Mesothelial cell of epicardium (in vitro differentiated cells): ENCODE measurements at regions not wholly inside any gene's neighbourhood (a gene's known extent, or its start where the extent isn't known, plus 50 kb on each side); places are given as distances from the start of the nearest gene placed in this dataset.
A peak's percentile ranks its signal among the peaks of the same experiment; 100 is the strongest.

Experiments
- DNase-seq, 2 experiments: peaks; one replicate each; pipeline ENCODE4 v3.0.0; 2021; ENCODE audit warnings: low spot score in 2 of 2; ENCODE audit not compliant: unreplicated experiment in 2 of 2
- H3K27ac Mint-ChIP-seq: 2 replicates; pipeline ENCODE4 v1.8.0; 2021; ENCODE audit warnings: mixed read lengths
- H3K27me3 Mint-ChIP-seq: 2 replicates; pipeline ENCODE4 v1.8.0; 2021; ENCODE audit warnings: low read depth, mixed read lengths
- H3K36me3 Mint-ChIP-seq: 2 replicates; pipeline ENCODE4 v1.8.0; 2021; ENCODE audit warnings: mixed read lengths
- H3K4me1 Mint-ChIP-seq: 2 replicates; pipeline ENCODE4 v1.8.0; 2021; ENCODE audit warnings: mixed read lengths
- H3K4me3 Mint-ChIP-seq: 2 replicates; pipeline ENCODE4 v1.8.0; 2021; ENCODE audit warnings: mild to moderate bottlenecking, moderate library complexity, mixed read lengths
- H3K9me3 Mint-ChIP-seq: 2 replicates; pipeline ENCODE4 v1.8.0; 2021; ENCODE audit warnings: mixed read lengths
- CTCF ChIP-seq: fragments of 200-600 bp; sonication (generic); IDR thresholded peaks from one replicate; pipeline ENCODE4 v1.5.0; 2021; ENCODE audit warnings: antibody characterized with exemption; ENCODE audit not compliant: unreplicated experiment

GRCh38 chr5:64110222-64110621 is 55.4 kb upstream of the RNF180 start:
- Mint-ChIP-seq H3K27ac (no peak overlapping the region), H3K4me1 (no peaks in the 10 kb centered on the region), H3K27me3 (no peaks in the 10 kb centered on the region), H3K36me3 (no peaks in the 10 kb centered on the region), H3K9me3 (peaks cover 25% of the 10 kb centered on the region), H3K4me3 (no peak overlapping the region)
- DNase-seq, result no peak
- TF ChIP-seq CTCF, result no peak

GRCh38 chr5:64108674-64109073 is 57.0 kb upstream of the RNF180 start:
- Mint-ChIP-seq H3K9me3 (peaks cover 27% of the 10 kb centered on the region), H3K27ac (no peak overlapping the region), H3K27me3 (no peaks in the 10 kb centered on the region), H3K4me3 (no peak overlapping the region), H3K4me1 (no peaks in the 10 kb centered on the region), H3K36me3 (no peaks in the 10 kb centered on the region)
- no peak for TF ChIP-seq CTCF
- no peak for DNase-seq

- Mint-ChIP-seq H3K4me1 (no peaks in the 10 kb centered on the region), H3K36me3 (no peaks in the 10 kb centered on the region), H3K4me3 (no peak overlapping the region), H3K27me3 (no peaks in the 10 kb centered on the region), H3K27ac (no peak overlapping the region), H3K9me3 (peaks cover 11% of the 10 kb centered on the region)
- no peak for TF ChIP-seq CTCF
- no peak for DNase-seq
Observed at GRCh38 chr5:64100203-64100602, 65.4 kb upstream of the RNF180 start.

GRCh38 chr5:64096771-64097170 is 68.9 kb upstream of the RNF180 start:
- no peak for DNase-seq
- Mint-ChIP-seq H3K27ac (no peak overlapping the region), H3K9me3 (peaks cover 9% of the 10 kb centered on the region), H3K36me3 (no peaks in the 10 kb centered on the region), H3K27me3 (no peaks in the 10 kb centered on the region), H3K4me1 (no peaks in the 10 kb centered on the region), H3K4me3 (no peak overlapping the region)
- no peak for TF ChIP-seq CTCF

GRCh38 chr5:64077589-64077988 is 88.1 kb upstream of the RNF180 start:
- Mint-ChIP-seq H3K36me3 (no peaks in the 10 kb centered on the region), H3K27ac (no peak overlapping the region), H3K4me3 (no peak overlapping the region), H3K4me1 (no peaks in the 10 kb centered on the region), H3K9me3 (peaks cover 7% of the 10 kb centered on the region), H3K27me3 (peaks cover 3% of the 10 kb centered on the region)
- DNase-seq, result no peak
- TF ChIP-seq CTCF, result no peak

GRCh38 chr5:64074533-64074932 is 91.1 kb upstream of the RNF180 start:
- Mint-ChIP-seq H3K36me3 (no peaks in the 10 kb centered on the region), H3K9me3 (no peaks in the 10 kb centered on the region), H3K4me3 (no peak overlapping the region), H3K27ac (no peak overlapping the region), H3K4me1 (no peaks in the 10 kb centered on the region), H3K27me3 (peaks cover 3% of the 10 kb centered on the region)
- no peak for DNase-seq
- TF ChIP-seq CTCF, result peak; percentile 50
